ENCODE measurements at regions not wholly inside any gene's neighbourhood (a gene's known extent, or its start where the extent isn't known, plus 50 kb on each side); places are given as distances from the start of the nearest gene placed in this dataset.

DNA sequence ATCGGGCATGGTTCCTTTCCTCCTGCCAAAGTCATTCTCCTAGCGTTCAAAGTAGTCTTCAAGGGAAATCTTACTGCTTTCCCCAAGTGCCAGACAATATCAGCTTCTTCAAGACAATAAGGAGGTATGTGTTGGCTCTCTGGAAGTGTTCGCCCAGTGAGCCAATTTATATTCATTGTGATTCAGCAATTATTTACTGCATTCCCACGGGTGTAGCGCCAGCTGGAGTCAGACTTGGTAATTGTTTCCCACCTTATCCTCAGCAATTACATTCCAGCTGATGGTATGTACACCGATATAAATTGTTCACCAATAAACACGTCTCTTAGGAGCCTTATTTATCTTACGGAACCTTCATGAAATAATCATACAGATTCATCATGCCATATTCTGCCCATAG is 103.6 kb upstream of the CTNNB1 start:
- TF ChIP-seq, protein P1, sequence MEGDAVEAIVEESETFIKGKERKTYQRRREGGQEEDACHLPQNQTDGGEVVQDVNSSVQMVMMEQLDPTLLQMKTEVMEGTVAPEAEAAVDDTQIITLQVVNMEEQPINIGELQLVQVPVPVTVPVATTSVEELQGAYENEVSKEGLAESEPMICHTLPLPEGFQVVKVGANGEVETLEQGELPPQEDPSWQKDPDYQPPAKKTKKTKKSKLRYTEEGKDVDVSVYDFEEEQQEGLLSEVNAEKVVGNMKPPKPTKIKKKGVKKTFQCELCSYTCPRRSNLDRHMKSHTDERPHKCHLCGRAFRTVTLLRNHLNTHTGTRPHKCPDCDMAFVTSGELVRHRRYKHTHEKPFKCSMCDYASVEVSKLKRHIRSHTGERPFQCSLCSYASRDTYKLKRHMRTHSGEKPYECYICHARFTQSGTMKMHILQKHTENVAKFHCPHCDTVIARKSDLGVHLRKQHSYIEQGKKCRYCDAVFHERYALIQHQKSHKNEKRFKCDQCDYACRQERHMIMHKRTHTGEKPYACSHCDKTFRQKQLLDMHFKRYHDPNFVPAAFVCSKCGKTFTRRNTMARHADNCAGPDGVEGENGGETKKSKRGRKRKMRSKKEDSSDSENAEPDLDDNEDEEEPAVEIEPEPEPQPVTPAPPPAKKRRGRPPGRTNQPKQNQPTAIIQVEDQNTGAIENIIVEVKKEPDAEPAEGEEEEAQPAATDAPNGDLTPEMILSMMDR (IDR thresholded peaks at IDR 0.05), result no peak
- TF ChIP-seq EZH2 (IDR thresholded peaks at IDR 0.05), result no peak

Data from neural progenitor cell (in vitro differentiated cells).